H9 (cell line): ENCODE measurements at regions not wholly inside any gene's neighbourhood (a gene's known extent, or its start where the extent isn't known, plus 50 kb on each side); places are given as distances from the start of the nearest gene placed in this dataset.

ENCODE experiments used
- DNase-seq: peaks from one replicate; pipeline ENCODE4 v3.0.0-alpha.2; 2017
- H2AFZ ChIP-seq: one replicate; pipeline ENCODE4 v1.6.1; 2013; ENCODE audit warnings: mild to moderate bottlenecking, low read length, control low read depth, moderate library complexity
- H2AK5ac ChIP-seq: 2 replicates; pipeline ENCODE4 v1.6.1; 2013; ENCODE audit warnings: low read length, control low read depth, mixed read lengths; ENCODE audit not compliant: insufficient read length
- H2BK120ac ChIP-seq: one replicate; pipeline ENCODE4 v1.6.1; 2013; ENCODE audit warnings: low read depth, mild to moderate bottlenecking, low read length, control low read depth, inconsistent platforms; ENCODE audit not compliant: poor library complexity, severe bottlenecking
- H2BK12ac ChIP-seq: 2 replicates; pipeline ENCODE4 v1.6.1; 2013; ENCODE audit warnings: low read length, control low read depth, mixed read lengths, low read depth; ENCODE audit not compliant: insufficient read length
- H2BK15ac ChIP-seq: 2 replicates; pipeline ENCODE4 v1.6.1; 2013; ENCODE audit warnings: low read depth, low read length, control low read depth
- H2BK20ac ChIP-seq: one replicate; pipeline ENCODE4 v1.6.1; 2013; ENCODE audit warnings: low read depth, mild to moderate bottlenecking, low read length, control low read depth, inconsistent platforms; ENCODE audit not compliant: poor library complexity, severe bottlenecking
- H2BK5ac ChIP-seq: 2 replicates; pipeline ENCODE4 v1.6.1; 2013; ENCODE audit warnings: low read length, control low read depth, mixed read lengths; ENCODE audit not compliant: insufficient read length
- H3K14ac ChIP-seq: 2 replicates; pipeline ENCODE4 v1.6.1; 2013; ENCODE audit warnings: low read length, control low read depth; ENCODE audit not compliant: insufficient read depth
- H3K18ac ChIP-seq: 2 replicates; pipeline ENCODE4 v1.6.1; 2013; ENCODE audit warnings: low read depth, mild to moderate bottlenecking, mixed read lengths, low read length, control low read depth; ENCODE audit not compliant: insufficient read length
- H3K23ac ChIP-seq: 2 replicates; pipeline ENCODE4 v1.6.1; 2013; ENCODE audit warnings: low read length, control low read depth, mixed read lengths, low read depth; ENCODE audit not compliant: insufficient read length
- H3K23me2 ChIP-seq: 2 replicates; pipeline ENCODE4 v1.6.1; 2013; ENCODE audit warnings: low read depth, mild to moderate bottlenecking, mixed read lengths, low read length, control low read depth; ENCODE audit not compliant: insufficient read length, poor library complexity, severe bottlenecking
- H3K27ac ChIP-seq: 2 replicates; pipeline ENCODE4 v1.5.1; 2013; ENCODE audit warnings: low read length, control low read depth, mixed read lengths, low read depth; ENCODE audit not compliant: insufficient read length
- H3K27me3 ChIP-seq: 2 replicates; pipeline ENCODE4 v1.6.1; 2013; ENCODE audit warnings: low read length, control low read depth, inconsistent platforms; ENCODE audit not compliant: insufficient read depth
- H3K4ac ChIP-seq: 2 replicates; pipeline ENCODE4 v1.6.1; 2013; ENCODE audit warnings: low read depth, mild to moderate bottlenecking, control low read depth, inconsistent platforms, low read length, moderate library complexity
- H3K4me1 ChIP-seq: 2 replicates; pipeline ENCODE4 v1.6.1; 2013; ENCODE audit warnings: low read length, control low read depth, inconsistent platforms; ENCODE audit not compliant: insufficient read depth
- H3K4me2 ChIP-seq: 2 replicates; pipeline ENCODE4 v1.6.1; 2013; ENCODE audit warnings: low read length, control low read depth, mixed read lengths; ENCODE audit not compliant: insufficient read length, insufficient read depth
- H3K56ac ChIP-seq: 2 replicates; pipeline ENCODE4 v1.6.1; 2013; ENCODE audit warnings: low read depth, mild to moderate bottlenecking, mixed read lengths, low read length, control low read depth; ENCODE audit not compliant: insufficient read length
- H3K79me1 ChIP-seq: 2 replicates; pipeline ENCODE4 v1.6.1; 2013; ENCODE audit warnings: low read depth, mild to moderate bottlenecking, moderate library complexity, low read length, control low read depth, inconsistent platforms; ENCODE audit not compliant: insufficient read depth, poor library complexity, severe bottlenecking
- H3K79me2 ChIP-seq: 2 replicates; pipeline ENCODE4 v1.6.1; 2013; ENCODE audit warnings: low read length, control low read depth, inconsistent platforms; ENCODE audit not compliant: insufficient read depth
- H3K9ac ChIP-seq: 2 replicates; pipeline ENCODE4 v1.6.1; 2013; ENCODE audit warnings: low read length, control low read depth, mixed read lengths; ENCODE audit not compliant: insufficient read length; ENCODE audit errors: extremely low read depth
- H3K9me3 ChIP-seq: one replicate; pipeline ENCODE4 v1.6.1; 2013; ENCODE audit warnings: low read depth, low read length, inconsistent platforms; ENCODE audit not compliant: control insufficient read depth
- H3T11ph ChIP-seq: one replicate; pipeline ENCODE4 v1.6.1; 2013; ENCODE audit warnings: mild to moderate bottlenecking, low read length, control low read depth, inconsistent platforms
- H4K20me1 ChIP-seq: one replicate; pipeline ENCODE4 v1.6.1; 2013; ENCODE audit not compliant: control insufficient read depth, insufficient read length, insufficient read depth
- H4K5ac ChIP-seq: 2 replicates; pipeline ENCODE4 v1.6.1; 2013; ENCODE audit warnings: low read depth, mild to moderate bottlenecking, mixed read lengths, low read length, control low read depth; ENCODE audit not compliant: insufficient read length
- H4K8ac ChIP-seq: replicated peaks from 2 replicates; pipeline ENCODE4 v1.6.1; 2013; ENCODE audit warnings: low read length, control low read depth, mixed read lengths, low read depth; ENCODE audit not compliant: insufficient read length
- H4K91ac ChIP-seq: 2 replicates; pipeline ENCODE4 v1.6.1; 2013; ENCODE audit warnings: low read depth, mild to moderate bottlenecking, moderate library complexity, mixed read lengths, low read length, control low read depth; ENCODE audit not compliant: insufficient read length
- H3K27ac Mint-ChIP-seq, 3 experiments: 2 replicates in 2 of 3; 3 replicates in 1 of 3; pipeline ENCODE4 v1.8.0; 2020 to 2021; ENCODE audit warnings: mixed read lengths in 3 of 3, mild to moderate bottlenecking in 1 of 3, moderate library complexity in 1 of 3
- H3K27me3 Mint-ChIP-seq: 2 replicates; pipeline ENCODE4 v1.8.0; 2021; ENCODE audit warnings: low read depth, mild to moderate bottlenecking, moderate library complexity, mixed read lengths
- H3K36me3 Mint-ChIP-seq, 3 experiments: 2 replicates in 2 of 3; 3 replicates in 1 of 3; pipeline ENCODE4 v1.8.0; 2020 to 2021; ENCODE audit warnings: low read depth in 3 of 3, mixed read lengths in 3 of 3; ENCODE audit not compliant: insufficient read depth in 1 of 3
- H3K4me1 Mint-ChIP-seq, 2 experiments: 2 replicates each; pipeline ENCODE4 v1.8.0; 2020; ENCODE audit warnings: mixed read lengths in 2 of 2
- H3K4me3 Mint-ChIP-seq, 2 experiments: 2 replicates in 1 of 2; 3 replicates in 1 of 2; pipeline ENCODE4 v1.8.0; 2020 to 2021; ENCODE audit warnings: mild to moderate bottlenecking in 2 of 2, mixed read lengths in 2 of 2, moderate library complexity in 1 of 2
- H3K9me3 Mint-ChIP-seq, 2 experiments: 2 replicates in 1 of 2; 3 replicates in 1 of 2; pipeline ENCODE4 v1.8.0; 2020; ENCODE audit warnings: mild to moderate bottlenecking in 2 of 2, mixed read lengths in 2 of 2, moderate library complexity in 1 of 2
- CTCF ChIP-seq: fragments of 200-600 bp; sonication (generic); conservative IDR thresholded peaks from 3 replicates; pipeline ENCODE4 v1.8.0; 2021; ENCODE audit warnings: antibody characterized with exemption, mild to moderate bottlenecking
- WGBS: extraction: QIAGEN DNeasy Blood & Tissue Kit; methylation state at CpG from one replicate; pipeline ENCODE4 v1.1.7; 2013; ENCODE audit warnings: missing lambda C conversion rate, low lambda C conversion rate, mixed read lengths; ENCODE audit not compliant: insufficient read length; ENCODE audit errors: extremely low coverage; 5-methylcytosine and 5-hydroxymethylcytosine counted together

DNA sequence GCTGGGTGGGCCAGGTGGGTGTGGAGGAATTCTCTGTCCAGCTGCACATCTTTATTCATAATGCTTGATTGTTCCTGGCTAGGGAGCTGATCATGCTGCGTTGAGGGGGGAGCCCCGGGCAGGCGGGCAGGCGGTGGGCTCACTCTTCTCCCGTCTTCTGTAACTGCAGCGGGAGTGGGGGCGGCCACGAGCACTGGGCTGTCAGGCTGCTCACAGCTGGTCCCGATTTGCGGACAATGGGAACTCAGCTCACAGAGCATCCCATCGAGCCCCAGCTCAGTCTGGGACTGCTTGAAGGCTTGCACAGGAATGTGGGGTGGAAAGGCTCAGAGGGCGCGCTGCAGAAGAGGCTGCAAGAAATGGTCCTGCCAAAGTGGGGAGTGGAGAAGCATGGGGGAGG is 63.8 kb downstream of the EFNB1 start:
- no CpG with 5 or more reads among the region's 13 CpGs for WGBS
- DNase-seq: no peak

More for the DNA sequence above, 63.8 kb downstream of the EFNB1 start:
- no peak overlapping the region for H3K4ac ChIP-seq
- no peak overlapping the region for H3K23ac ChIP-seq
- H2BK5ac ChIP-seq: no peak overlapping the region
- H2AFZ ChIP-seq: no peak overlapping the region
- Mint-ChIP-seq H3K36me3 (peaks cover 7 to 9% (median 7%) of the 10 kb centered on the region in 3 experiments; a peak in 5 of 7 replicates), H3K4me1 (peaks cover 9 to 36% of the 10 kb centered on the region in 2 experiments), H3K27ac (no peak overlapping the region), H3K4me3 (no peak overlapping the region; a peak in 1 of 5 replicates), H3K27me3 (peaks cover 39% of the 10 kb centered on the region), H3K9me3 (peaks cover 54 to 60% of the 10 kb centered on the region in 2 experiments)
- H4K20me1 ChIP-seq: no peaks in the 10 kb centered on the region
- no peak overlapping the region for H4K8ac ChIP-seq
- no peak overlapping the region for H4K5ac ChIP-seq
- H3K79me2 ChIP-seq: no peaks in the 10 kb centered on the region
- H3K18ac ChIP-seq: no peak overlapping the region
- no peak for TF ChIP-seq CTCF
- H2BK120ac ChIP-seq: no peak overlapping the region
- H3K79me1 ChIP-seq: no peaks in the 10 kb centered on the region
- H3K27me3 ChIP-seq: peaks cover 5% of the 10 kb centered on the region; the same call in 1 of the 2 replicates
- no peak overlapping the region for H2BK20ac ChIP-seq
- no peak overlapping the region for H3K9ac ChIP-seq
- no peak overlapping the region for H2BK12ac ChIP-seq
- no peak overlapping the region for H3K14ac ChIP-seq
- no peaks in the 10 kb centered on the region for H3K9me3 ChIP-seq
- no peak overlapping the region for H2BK15ac ChIP-seq
- H3K56ac ChIP-seq: peak overlapping the region; percentile 19
- no peaks in the 10 kb centered on the region for H3K23me2 ChIP-seq
- no peak overlapping the region for H3T11ph ChIP-seq
- no peak overlapping the region for H3K4me2 ChIP-seq
- no peak overlapping the region for H3K27ac ChIP-seq
- H2AK5ac ChIP-seq: no peak overlapping the region
- H4K91ac ChIP-seq: no peak overlapping the region
- H3K4me1 ChIP-seq: no peaks in the 10 kb centered on the region
